ENCODE measurements at regions not wholly inside any gene's neighbourhood (a gene's known extent, or its start where the extent isn't known, plus 50 kb on each side); places are given as distances from the start of the nearest gene placed in this dataset.

DNA sequence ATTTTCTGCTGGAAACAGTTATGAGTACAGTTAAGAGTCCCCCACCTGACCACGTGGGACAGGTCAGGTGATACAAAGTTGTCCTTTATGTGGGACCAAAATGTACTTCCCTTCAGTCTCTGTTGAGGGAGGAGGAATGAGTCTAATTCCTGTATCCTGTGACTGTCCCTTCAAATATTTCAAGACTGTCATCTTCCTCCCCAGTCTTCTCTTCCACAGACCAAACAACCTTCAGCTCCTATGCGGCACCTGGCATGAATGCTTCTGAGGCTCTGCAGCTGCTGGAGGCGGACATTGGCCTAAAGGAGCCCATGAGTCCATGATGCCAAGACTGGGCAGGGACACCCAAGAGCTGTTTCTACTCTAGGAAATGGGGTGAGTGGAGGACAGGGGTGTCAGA lies 72.1 kb upstream of the SIM2 start:
- H3K4me1 Mint-ChIP-seq: no peaks in the 10 kb centered on the region
- H3K23ac ChIP-seq (ENCODE audit: insufficient read length, low read depth, low read length): no peak overlapping the region
- no peak overlapping the region for H4K5ac ChIP-seq (ENCODE audit: insufficient read length, low read depth, low read length)
- H4K8ac ChIP-seq (replicated peaks; ENCODE audit: insufficient read length, low read depth, low read length): no peak overlapping the region
- no peak for TF ChIP-seq CTCF (conservative IDR thresholded peaks at IDR 0.05)
- no peaks in the 10 kb centered on the region for H4K20me1 ChIP-seq (ENCODE audit: control insufficient read depth, insufficient read depth, insufficient read length)
- H3K9me3 Mint-ChIP-seq: peaks cover 3 to 5% of the 10 kb centered on the region in 2 experiments; a peak in 3 of 5 replicates
- H3K27ac ChIP-seq (ENCODE audit: insufficient read length, low read depth, low read length): no peak overlapping the region
- H2BK20ac ChIP-seq (ENCODE audit: low read depth, low read length, poor library complexity, severe bottlenecking): no peak overlapping the region
- H2BK120ac ChIP-seq (ENCODE audit: low read depth, low read length, poor library complexity, severe bottlenecking): no peak overlapping the region
- H3K18ac ChIP-seq (ENCODE audit: insufficient read length, low read depth, low read length): no peak overlapping the region
- H3K79me2 ChIP-seq (ENCODE audit: insufficient read depth, low read length): no peaks in the 10 kb centered on the region
- no peak overlapping the region for H3T11ph ChIP-seq (ENCODE audit: low read length)
- no peak overlapping the region for H2BK12ac ChIP-seq (ENCODE audit: insufficient read length, low read depth, low read length)
- H3K9me3 ChIP-seq (ENCODE audit: control insufficient read depth, low read depth, low read length): no peaks in the 10 kb centered on the region
- H3K4me2 ChIP-seq (ENCODE audit: insufficient read depth, insufficient read length, low read length): no peak overlapping the region
- no peaks in the 10 kb centered on the region for H3K79me1 ChIP-seq (ENCODE audit: insufficient read depth, low read depth, low read length, poor library complexity, severe bottlenecking)
- H3K27me3 ChIP-seq (ENCODE audit: insufficient read depth, low read length): no peaks in the 10 kb centered on the region; the same call in none of the 2 replicates
- no peaks in the 10 kb centered on the region for H3K4me1 ChIP-seq (ENCODE audit: insufficient read depth, low read length)
- no peak overlapping the region for H2BK5ac ChIP-seq (ENCODE audit: insufficient read length, low read length)
- no peak overlapping the region for H3K14ac ChIP-seq (ENCODE audit: insufficient read depth, low read length)
- no peak overlapping the region for H3K4ac ChIP-seq (ENCODE audit: low read depth, low read length)
- H2AFZ ChIP-seq (ENCODE audit: low read length): no peak overlapping the region
- H2AK5ac ChIP-seq (ENCODE audit: insufficient read length, low read length): no peak overlapping the region
- no peak overlapping the region for H3K56ac ChIP-seq (ENCODE audit: insufficient read length, low read depth, low read length)
- H3K36me3 Mint-ChIP-seq (ENCODE audit: insufficient read depth in 1 of 3, low read depth in 3 of 3): 0 out of 7 replicates have a peak, but pooled peaks cover 0 to 4% (median 0%) of the 10 kb centered on the region in 3 experiments
- no peak overlapping the region for H4K91ac ChIP-seq (ENCODE audit: insufficient read length, low read depth, low read length)
- H3K23me2 ChIP-seq (ENCODE audit: insufficient read length, low read depth, low read length, poor library complexity, severe bottlenecking): no peaks in the 10 kb centered on the region
- H3K9ac ChIP-seq (ENCODE audit: extremely low read depth, insufficient read length, low read length): no peak overlapping the region
- no peak overlapping the region for H3K4me3 Mint-ChIP-seq
- no peak for DNase-seq
- H2BK15ac ChIP-seq (ENCODE audit: low read depth, low read length): no peak overlapping the region
- peaks cover 34% of the 10 kb centered on the region for H3K27me3 Mint-ChIP-seq (ENCODE audit: low read depth)
- H3K27ac Mint-ChIP-seq: no peak overlapping the region
- WGBS (ENCODE audit: extremely low coverage, insufficient read length, low lambda C conversion rate): no CpG with 5 or more reads among the region's 3 CpGs
